ENCODE measurements at regions not wholly inside any gene's neighbourhood (a gene's known extent, or its start where the extent isn't known, plus 50 kb on each side); places are given as distances from the start of the nearest gene placed in this dataset.

GRCh38 chr10:121070275-121071070, 219.3 kb downstream of the WDR11 start:
- Mint-ChIP-seq H3K4me3 (no peak overlapping the region), H3K4me1 (no peaks in the 10 kb centered on the region), H3K9me3 (ENCODE audit: insufficient read depth) (peaks cover 3% of the 10 kb centered on the region), H3K27me3 (peaks cover 3% of the 10 kb centered on the region), H3K27ac (no peak overlapping the region)
- Histone ChIP-seq H2AFZ (ENCODE audit: insufficient read depth, low read depth, low read length, poor library complexity, severe bottlenecking) (no peak overlapping the region), H3K4me2 (replicated peaks; ENCODE audit: low read depth, low read length, poor library complexity, severe bottlenecking) (no peak overlapping the region), H3K27ac (ENCODE audit: low read length in 2 of 2) (no peak overlapping the region), H3K9ac (ENCODE audit: low read length) (no peak overlapping the region), H3K4me3 (ENCODE audit: control extremely low read depth in 1 of 5, extremely low read depth in 1 of 5, insufficient read depth in 1 of 5, low read depth in 2 of 5, low read length in 4 of 5) (no peak overlapping the region), H3K79me2 (ENCODE audit: control insufficient read depth, insufficient read depth, low read length) (no peaks in the 10 kb centered on the region), H3K9me3 (ENCODE audit: control extremely low read depth in 1 of 3, control insufficient read depth in 2 of 3, insufficient read depth in 1 of 3, low read length in 2 of 3) (peaks cover 0 to 2% (median 0%) of the 10 kb centered on the region in 3 donors), H3K36me3 (replicated peaks in 1 of 2; ENCODE audit: control extremely low read depth in 1 of 2, control insufficient read depth in 1 of 2, extremely low read depth in 1 of 2, insufficient read depth in 2 of 2, low read length in 1 of 2) (no peaks in the 10 kb centered on the region), H3K27me3 (replicated peaks in 1 of 4; ENCODE audit: control extremely low read depth in 1 of 4, control insufficient read depth in 3 of 4, insufficient read depth in 4 of 4, low read length in 3 of 4) (peaks cover 0 to 2% (median 0%) of the 10 kb centered on the region in 4 experiments), H4K20me1 (ENCODE audit: control insufficient read depth, insufficient read depth, low read length, poor library complexity, severe bottlenecking) (no peaks in the 10 kb centered on the region), H3K4me1 (ENCODE audit: control insufficient read depth in 2 of 2, insufficient read depth in 2 of 2, low read length in 2 of 2) (no peaks in the 10 kb centered on the region)
- ChIA-PET CTCF (no interaction called here), POLR2A (no interaction called here)
- intact Hi-C loops (cut with micrococcal nuclease) = no loop called here
- no peak for TF ChIP-seq EZH2 (IDR thresholded peaks at IDR 0.05; ENCODE audit: borderline replicate concordance, insufficient read depth, low read depth, low read length, poor library complexity, severe bottlenecking)
- TF ChIP-seq CTCF (IDR thresholded peaks at IDR 0.05) = no peak
- WGBS (ENCODE audit: insufficient coverage) = 87% methylated on average over 4 of the region's 6 CpGs
- no peak for DNase-seq
- no peak for ATAC-seq (ENCODE audit: low read depth)

- H2AFZ ChIP-seq (ENCODE audit: insufficient read depth, low read depth, low read length, poor library complexity, severe bottlenecking) = no peak overlapping the region
- no peak overlapping the region for H3K27ac ChIP-seq (ENCODE audit: low read length in 2 of 2)
- no peak overlapping the region for H3K4me3 ChIP-seq (ENCODE audit: control extremely low read depth in 1 of 5, extremely low read depth in 1 of 5, insufficient read depth in 1 of 5, low read depth in 2 of 5, low read length in 4 of 5)
- Mint-ChIP-seq H3K4me1 (no peaks in the 10 kb centered on the region), H3K27me3 (peaks cover 3% of the 10 kb centered on the region), H3K9me3 (ENCODE audit: insufficient read depth) (no peaks in the 10 kb centered on the region), H3K27ac (no peak overlapping the region), H3K4me3 (no peak overlapping the region)
- H3K9ac ChIP-seq (ENCODE audit: low read length) = no peak overlapping the region
- TF ChIP-seq CTCF (IDR thresholded peaks at IDR 0.05) (no peak), EZH2 (IDR thresholded peaks at IDR 0.05; ENCODE audit: borderline replicate concordance, insufficient read depth, low read depth, low read length, poor library complexity, severe bottlenecking) (no peak)
- no peaks in the 10 kb centered on the region for H4K20me1 ChIP-seq (ENCODE audit: control insufficient read depth, insufficient read depth, low read length, poor library complexity, severe bottlenecking)
- H3K4me1 ChIP-seq (ENCODE audit: control insufficient read depth in 2 of 2, insufficient read depth in 2 of 2, low read length in 2 of 2) = no peaks in the 10 kb centered on the region
- CTCF ChIA-PET = no interaction called here
- DNase-seq (no peak), ATAC-seq (ENCODE audit: low read depth) (no peak)
- WGBS (ENCODE audit: insufficient coverage) = 44% methylated on average over 1 of the region's 2 CpGs
- H3K9me3 ChIP-seq (ENCODE audit: control extremely low read depth in 1 of 3, control insufficient read depth in 2 of 3, insufficient read depth in 1 of 3, low read length in 2 of 3) = peaks cover 0 to 2% (median 0%) of the 10 kb centered on the region in 3 donors
- H3K4me2 ChIP-seq (replicated peaks; ENCODE audit: low read depth, low read length, poor library complexity, severe bottlenecking) = no peak overlapping the region
- H3K27me3 ChIP-seq (replicated peaks in 1 of 4; ENCODE audit: control extremely low read depth in 1 of 4, control insufficient read depth in 3 of 4, insufficient read depth in 4 of 4, low read length in 3 of 4) = peaks cover 0 to 2% (median 0%) of the 10 kb centered on the region in 4 experiments
- H3K79me2 ChIP-seq (ENCODE audit: control insufficient read depth, insufficient read depth, low read length) = no peaks in the 10 kb centered on the region
- intact Hi-C loops (cut with micrococcal nuclease) = no loop called here
- POLR2A ChIA-PET = no interaction called here
- H3K36me3 ChIP-seq (replicated peaks in 1 of 2; ENCODE audit: control extremely low read depth in 1 of 2, control insufficient read depth in 1 of 2, extremely low read depth in 1 of 2, insufficient read depth in 2 of 2, low read length in 1 of 2) = no peaks in the 10 kb centered on the region
Observed at GRCh38 chr10:121071901-121072300, 220.7 kb downstream of the WDR11 start.

Data from B cell (primary cell).